ENCODE measurements at regions not wholly inside any gene's neighbourhood (a gene's known extent, or its start where the extent isn't known, plus 50 kb on each side); places are given as distances from the start of the nearest gene placed in this dataset.

GRCh38 chr16:54996186-54996585, 65.5 kb downstream of the IRX5 start:
- TF ChIP-seq POLR2AphosphoS5 (IDR thresholded peaks at IDR 0.05; ENCODE audit: low read depth, low read length) (no peak), TCF7L2 (IDR thresholded peaks at IDR 0.05; ENCODE audit: low read depth, low read length) (no peak), REST (IDR thresholded peaks at IDR 0.05; ENCODE audit: insufficient read depth in 1 of 2, low read depth in 2 of 2, low read length in 1 of 2) (no peak), CTCF (IDR thresholded peaks at IDR 0.05) (no peak), SIN3A (IDR thresholded peaks at IDR 0.05; ENCODE audit: borderline replicate concordance, insufficient read depth, low read depth, low read length) (no peak)
- in situ Hi-C loops (cut with HindIII; ENCODE audit: low pct_unique_long_range_greater_than_20kb, low sequenced_read_pairs) (no loop called here), intact Hi-C loops (cut with micrococcal nuclease; ENCODE audit: unreplicated experiment) (no loop called here)
- no peaks in the 10 kb centered on the region for H3K9me3 ChIP-seq (ENCODE audit: control insufficient read depth, insufficient read depth, low read depth, low read length)
- ChIA-PET POLR2A (no interaction called here), CTCF (no interaction called here)
- no peaks in the 10 kb centered on the region for H3K4me1 ChIP-seq (ENCODE audit: control insufficient read depth, insufficient read depth, low read length)
- no peak for DNase-seq (ENCODE audit: low read depth, low spot score)
- H3K27me3 ChIP-seq (ENCODE audit: control insufficient read depth, insufficient read depth, low read length) = no peaks in the 10 kb centered on the region; the same call in 1 of the 2 replicates
- no peak overlapping the region for H3K27ac ChIP-seq (ENCODE audit: low read length)
- no peak for ATAC-seq
- no peak overlapping the region for H3K4me3 ChIP-seq (ENCODE audit: low read depth in 2 of 2, low read length in 2 of 2)
- no TSS peak for BruUV-seq (replicated peaks)
- H3K36me3 ChIP-seq (ENCODE audit: control insufficient read depth, insufficient read depth, low read length) = no peaks in the 10 kb centered on the region

GRCh38 chr16:54998834-54999233, 68.2 kb downstream of the IRX5 start:
- in situ Hi-C loops (cut with HindIII; ENCODE audit: low pct_unique_long_range_greater_than_20kb, low sequenced_read_pairs) = no loop called here
- no peaks in the 10 kb centered on the region; the same call in 1 of the 2 replicates for H3K27me3 ChIP-seq (ENCODE audit: control insufficient read depth, insufficient read depth, low read length)
- CTCF ChIA-PET = no interaction called here
- no peak overlapping the region for H3K27ac ChIP-seq (ENCODE audit: low read length)
- TF ChIP-seq REST (IDR thresholded peaks at IDR 0.05; ENCODE audit: insufficient read depth in 1 of 2, low read depth in 2 of 2, low read length in 1 of 2) = no peak
- TF ChIP-seq SIN3A (IDR thresholded peaks at IDR 0.05; ENCODE audit: borderline replicate concordance, insufficient read depth, low read depth, low read length) = no peak
- TF ChIP-seq CTCF (IDR thresholded peaks at IDR 0.05) = no peak
- TF ChIP-seq POLR2AphosphoS5 (IDR thresholded peaks at IDR 0.05; ENCODE audit: low read depth, low read length) = no peak
- TF ChIP-seq TCF7L2 (IDR thresholded peaks at IDR 0.05; ENCODE audit: low read depth, low read length) = no peak
- no peaks in the 10 kb centered on the region for H3K4me1 ChIP-seq (ENCODE audit: control insufficient read depth, insufficient read depth, low read length)
- no peaks in the 10 kb centered on the region for H3K9me3 ChIP-seq (ENCODE audit: control insufficient read depth, insufficient read depth, low read depth, low read length)
- ATAC-seq (no peak), DNase-seq (ENCODE audit: low read depth, low spot score) (no peak)
- no TSS peak for BruUV-seq (replicated peaks)
- intact Hi-C loops (cut with micrococcal nuclease; ENCODE audit: unreplicated experiment) = no loop called here
- H3K4me3 ChIP-seq (ENCODE audit: low read depth in 2 of 2, low read length in 2 of 2) = no peak overlapping the region
- H3K36me3 ChIP-seq (ENCODE audit: control insufficient read depth, insufficient read depth, low read length) = no peaks in the 10 kb centered on the region
- POLR2A ChIA-PET = no interaction called here

Data from Panc1 (cell line).